ENCODE measurements at regions not wholly inside any gene's neighbourhood (a gene's known extent, or its start where the extent isn't known, plus 50 kb on each side); places are given as distances from the start of the nearest gene placed in this dataset.

DNA sequence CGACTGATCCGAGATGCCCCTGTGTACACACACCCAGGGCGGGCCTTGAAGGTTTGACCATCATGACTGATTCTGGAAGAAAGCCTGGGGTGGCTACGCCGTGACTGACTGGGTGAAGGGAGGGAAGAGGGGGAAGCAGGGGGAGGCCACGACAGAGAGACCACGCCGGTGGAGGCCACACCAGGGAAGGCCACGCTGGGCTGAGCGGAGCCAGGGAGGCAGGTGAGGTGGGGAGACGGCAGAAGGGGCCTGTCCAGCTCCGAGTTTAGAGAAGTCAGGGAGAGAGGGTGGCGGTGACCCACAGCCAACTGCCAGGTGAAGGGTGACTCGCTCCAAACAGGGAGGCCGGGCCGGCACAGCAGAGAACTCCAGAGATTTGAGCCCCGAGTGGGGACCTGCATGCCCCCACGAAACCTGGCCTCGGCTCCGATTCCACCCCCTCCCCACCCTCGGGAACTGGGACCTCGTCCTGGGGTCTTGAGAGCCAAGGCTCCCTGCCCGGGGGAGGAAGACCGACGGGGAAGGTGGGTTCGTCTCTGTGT is 102.6 kb downstream of the PTPRS start:
- TF ChIP-seq, protein P1, sequence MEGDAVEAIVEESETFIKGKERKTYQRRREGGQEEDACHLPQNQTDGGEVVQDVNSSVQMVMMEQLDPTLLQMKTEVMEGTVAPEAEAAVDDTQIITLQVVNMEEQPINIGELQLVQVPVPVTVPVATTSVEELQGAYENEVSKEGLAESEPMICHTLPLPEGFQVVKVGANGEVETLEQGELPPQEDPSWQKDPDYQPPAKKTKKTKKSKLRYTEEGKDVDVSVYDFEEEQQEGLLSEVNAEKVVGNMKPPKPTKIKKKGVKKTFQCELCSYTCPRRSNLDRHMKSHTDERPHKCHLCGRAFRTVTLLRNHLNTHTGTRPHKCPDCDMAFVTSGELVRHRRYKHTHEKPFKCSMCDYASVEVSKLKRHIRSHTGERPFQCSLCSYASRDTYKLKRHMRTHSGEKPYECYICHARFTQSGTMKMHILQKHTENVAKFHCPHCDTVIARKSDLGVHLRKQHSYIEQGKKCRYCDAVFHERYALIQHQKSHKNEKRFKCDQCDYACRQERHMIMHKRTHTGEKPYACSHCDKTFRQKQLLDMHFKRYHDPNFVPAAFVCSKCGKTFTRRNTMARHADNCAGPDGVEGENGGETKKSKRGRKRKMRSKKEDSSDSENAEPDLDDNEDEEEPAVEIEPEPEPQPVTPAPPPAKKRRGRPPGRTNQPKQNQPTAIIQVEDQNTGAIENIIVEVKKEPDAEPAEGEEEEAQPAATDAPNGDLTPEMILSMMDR (conservative IDR thresholded peaks at IDR 0.05): no peak
- TF ChIP-seq ZFX (IDR thresholded peaks at IDR 0.05): no peak

Measured in C4-2B (cell line).